SK-N-SH treated with all-trans-retinoic acid at 6 μM for 48 hours (cell line): ENCODE measurements at regions not wholly inside any gene's neighbourhood (a gene's known extent, or its start where the extent isn't known, plus 50 kb on each side); places are given as distances from the start of the nearest gene placed in this dataset.

Experiments
- ATAC-seq: fragments of 200-7000 bp; cut with Tn5 transposase; 3 replicates; pipeline ENCODE4 v1.9.1; 2020; ENCODE audit warnings: mild to moderate bottlenecking, moderate library complexity
- ARNTL ChIP-seq: fragments of 450-650 bp; formaldehyde crosslinking; IDR thresholded peaks from 2 replicates; pipeline ENCODE4 v1.5.0; 2020; ENCODE audit warnings: low read depth, mild to moderate bottlenecking, moderate library complexity, borderline replicate concordance
- BACH2 ChIP-seq: fragments of 250-450 bp; sonication (Bioruptor Pico); IDR thresholded peaks from 2 replicates; pipeline ENCODE4 v1.9.0; 2021; ENCODE audit warnings: mild to moderate bottlenecking, borderline replicate concordance
- CSDC2 ChIP-seq: fragments of 250-450 bp; sonication (Bioruptor Pico); IDR thresholded peaks from 2 replicates; pipeline ENCODE4 v1.5.0; 2020; ENCODE audit warnings: mild to moderate bottlenecking, moderate library complexity
- CSRNP3 ChIP-seq: fragments of 250-450 bp; sonication (Bioruptor Pico); IDR thresholded peaks from 2 replicates; pipeline ENCODE4 v1.5.1; 2021; ENCODE audit warnings: mild to moderate bottlenecking, moderate library complexity
- ESRRG ChIP-seq: fragments of 250-450 bp; sonication (Bioruptor Pico); IDR thresholded peaks from 2 replicates; pipeline ENCODE4 v1.6.1; 2021; ENCODE audit warnings: mild to moderate bottlenecking
- GLIS3 ChIP-seq: fragments of 250-450 bp; sonication (Bioruptor Pico); IDR thresholded peaks from 2 replicates; pipeline ENCODE4 v1.5.0; 2020; ENCODE audit warnings: mild to moderate bottlenecking, moderate library complexity
- ISL1 ChIP-seq: fragments of 250-450 bp; sonication (Bioruptor Pico); IDR thresholded peaks from 2 replicates; pipeline ENCODE4 v2.1.2; 2022; ENCODE audit warnings: mild to moderate bottlenecking, moderate library complexity
- OSR1 ChIP-seq: fragments of 250-450 bp; sonication (Bioruptor Pico); IDR thresholded peaks from 2 replicates; pipeline ENCODE4 v1.8.0; 2022; ENCODE audit warnings: moderate library complexity, mild to moderate bottlenecking, inconsistent platforms
- POU6F1 ChIP-seq: fragments of 250-450 bp; sonication (Bioruptor Pico); IDR thresholded peaks from 2 replicates; pipeline ENCODE4 v1.8.0; 2021; ENCODE audit warnings: low read depth, mild to moderate bottlenecking, moderate library complexity, borderline replicate concordance
- PPARA ChIP-seq: fragments of 250-450 bp; sonication (Bioruptor Pico); IDR thresholded peaks from 2 replicates; pipeline ENCODE4 v1.5.0; 2020; ENCODE audit warnings: mild to moderate bottlenecking, borderline replicate concordance
- RARB ChIP-seq: fragments of 250-450 bp; sonication (Bioruptor Pico); IDR thresholded peaks from 2 replicates; pipeline ENCODE4 v1.8.0; 2021; ENCODE audit warnings: mild to moderate bottlenecking, moderate library complexity
- TCF4 ChIP-seq: fragments of 250-450 bp; sonication (Bioruptor Pico); IDR thresholded peaks from 2 replicates; pipeline ENCODE4 v1.8.0; 2021; ENCODE audit warnings: mild to moderate bottlenecking, moderate library complexity, borderline replicate concordance
- TOX ChIP-seq: fragments of 250-450 bp; sonication (Bioruptor Pico); IDR thresholded peaks from 2 replicates; pipeline ENCODE4 v1.8.0; 2021; ENCODE audit warnings: mild to moderate bottlenecking, moderate library complexity, borderline replicate concordance
- ZC3H10 ChIP-seq: fragments of 250-450 bp; sonication (Bioruptor Pico); IDR thresholded peaks from 2 replicates; pipeline ENCODE4 v1.5.1; 2021; ENCODE audit warnings: mild to moderate bottlenecking, moderate library complexity
- ZFP3 ChIP-seq: fragments of 250-450 bp; sonication (Bioruptor Pico); IDR thresholded peaks from 2 replicates; pipeline ENCODE4 v1.5.0; 2020; ENCODE audit warnings: mild to moderate bottlenecking, moderate library complexity
- ZFP30 ChIP-seq: fragments of 450-650 bp; formaldehyde crosslinking; IDR thresholded peaks from 2 replicates; pipeline ENCODE4 v1.5.0; 2022; ENCODE audit warnings: mild to moderate bottlenecking, moderate library complexity
- ZNF565 ChIP-seq: fragments of 450-650 bp; formaldehyde crosslinking; conservative IDR thresholded peaks from 2 replicates; pipeline ENCODE4 v1.5.0; 2020; ENCODE audit warnings: low read depth, mild to moderate bottlenecking, moderate library complexity
- ZNF70 ChIP-seq: fragments of 450-650 bp; formaldehyde crosslinking; IDR thresholded peaks from 2 replicates; pipeline ENCODE4 v1.5.0; 2020; ENCODE audit warnings: mild to moderate bottlenecking, moderate library complexity
- ZNF8 ChIP-seq: fragments of 450-650 bp; formaldehyde crosslinking; IDR thresholded peaks from 2 replicates; pipeline ENCODE4 v1.5.0; 2020; ENCODE audit warnings: mild to moderate bottlenecking, moderate library complexity
- TF ChIP-seq, protein P1 (sequence below): fragments of 250-450 bp; sonication (Bioruptor Pico); IDR thresholded peaks from 2 replicates; pipeline ENCODE4 v1.5.0; 2020; ENCODE audit warnings: mild to moderate bottlenecking, moderate library complexity
- TF ChIP-seq, protein P2 (sequence below): fragments of 250-450 bp; sonication (Bioruptor Pico); IDR thresholded peaks from 2 replicates; pipeline ENCODE4 v1.8.0; 2020; ENCODE audit warnings: mild to moderate bottlenecking, moderate library complexity, borderline replicate concordance
- TF ChIP-seq, protein P3 (sequence below): fragments of 250-450 bp; sonication (Bioruptor Pico); IDR thresholded peaks from 2 replicates; pipeline ENCODE4 v1.5.1; 2020; ENCODE audit warnings: low read depth, mild to moderate bottlenecking, moderate library complexity

DNA sequence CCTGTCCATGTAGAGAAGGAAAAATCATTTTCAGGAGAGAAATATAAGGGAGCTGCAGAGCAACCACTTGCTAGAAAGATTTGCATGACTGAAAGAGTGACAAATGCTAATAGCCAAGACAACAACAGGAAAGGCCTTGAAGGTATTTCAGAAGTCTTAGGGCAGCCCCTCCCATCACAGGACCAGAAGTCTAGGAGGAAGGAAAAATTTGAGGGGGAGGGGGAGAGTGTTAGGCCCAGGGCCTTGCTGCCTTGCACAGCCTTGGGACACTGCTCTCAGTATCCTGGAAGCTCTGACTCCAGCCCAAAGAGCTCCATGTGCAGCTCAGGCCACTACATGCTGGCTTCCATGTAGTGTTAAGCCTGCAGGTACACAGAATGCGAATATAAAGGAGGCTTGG is 266.9 kb downstream of the GLI2 start:
- TF ChIP-seq TOX (no peak), ZC3H10 (CRISPR knock-in tag) (no peak), ESRRG (no peak), ISL1 (no peak), PPARA (no peak), ZNF70 (CRISPR knock-in tag) (no peak), RARB (no peak), CSRNP3 (no peak), ARNTL (CRISPR knock-in tag) (no peak), BACH2 (no peak), GLIS3 (CRISPR knock-in tag) (no peak)
- TF ChIP-seq, protein P1, sequence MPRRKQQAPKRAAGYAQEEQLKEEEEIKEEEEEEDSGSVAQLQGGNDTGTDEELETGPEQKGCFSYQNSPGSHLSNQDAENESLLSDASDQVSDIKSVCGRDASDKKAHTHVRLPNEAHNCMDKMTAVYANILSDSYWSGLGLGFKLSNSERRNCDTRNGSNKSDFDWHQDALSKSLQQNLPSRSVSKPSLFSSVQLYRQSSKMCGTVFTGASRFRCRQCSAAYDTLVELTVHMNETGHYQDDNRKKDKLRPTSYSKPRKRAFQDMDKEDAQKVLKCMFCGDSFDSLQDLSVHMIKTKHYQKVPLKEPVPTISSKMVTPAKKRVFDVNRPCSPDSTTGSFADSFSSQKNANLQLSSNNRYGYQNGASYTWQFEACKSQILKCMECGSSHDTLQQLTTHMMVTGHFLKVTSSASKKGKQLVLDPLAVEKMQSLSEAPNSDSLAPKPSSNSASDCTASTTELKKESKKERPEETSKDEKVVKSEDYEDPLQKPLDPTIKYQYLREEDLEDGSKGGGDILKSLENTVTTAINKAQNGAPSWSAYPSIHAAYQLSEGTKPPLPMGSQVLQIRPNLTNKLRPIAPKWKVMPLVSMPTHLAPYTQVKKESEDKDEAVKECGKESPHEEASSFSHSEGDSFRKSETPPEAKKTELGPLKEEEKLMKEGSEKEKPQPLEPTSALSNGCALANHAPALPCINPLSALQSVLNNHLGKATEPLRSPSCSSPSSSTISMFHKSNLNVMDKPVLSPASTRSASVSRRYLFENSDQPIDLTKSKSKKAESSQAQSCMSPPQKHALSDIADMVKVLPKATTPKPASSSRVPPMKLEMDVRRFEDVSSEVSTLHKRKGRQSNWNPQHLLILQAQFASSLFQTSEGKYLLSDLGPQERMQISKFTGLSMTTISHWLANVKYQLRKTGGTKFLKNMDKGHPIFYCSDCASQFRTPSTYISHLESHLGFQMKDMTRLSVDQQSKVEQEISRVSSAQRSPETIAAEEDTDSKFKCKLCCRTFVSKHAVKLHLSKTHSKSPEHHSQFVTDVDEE = no peak
- TF ChIP-seq, protein P2, sequence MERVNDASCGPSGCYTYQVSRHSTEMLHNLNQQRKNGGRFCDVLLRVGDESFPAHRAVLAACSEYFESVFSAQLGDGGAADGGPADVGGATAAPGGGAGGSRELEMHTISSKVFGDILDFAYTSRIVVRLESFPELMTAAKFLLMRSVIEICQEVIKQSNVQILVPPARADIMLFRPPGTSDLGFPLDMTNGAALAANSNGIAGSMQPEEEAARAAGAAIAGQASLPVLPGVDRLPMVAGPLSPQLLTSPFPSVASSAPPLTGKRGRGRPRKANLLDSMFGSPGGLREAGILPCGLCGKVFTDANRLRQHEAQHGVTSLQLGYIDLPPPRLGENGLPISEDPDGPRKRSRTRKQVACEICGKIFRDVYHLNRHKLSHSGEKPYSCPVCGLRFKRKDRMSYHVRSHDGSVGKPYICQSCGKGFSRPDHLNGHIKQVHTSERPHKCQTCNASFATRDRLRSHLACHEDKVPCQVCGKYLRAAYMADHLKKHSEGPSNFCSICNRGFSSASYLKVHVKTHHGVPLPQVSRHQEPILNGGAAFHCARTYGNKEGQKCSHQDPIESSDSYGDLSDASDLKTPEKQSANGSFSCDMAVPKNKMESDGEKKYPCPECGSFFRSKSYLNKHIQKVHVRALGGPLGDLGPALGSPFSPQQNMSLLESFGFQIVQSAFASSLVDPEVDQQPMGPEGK = no peak
- TF ChIP-seq, protein P3, sequence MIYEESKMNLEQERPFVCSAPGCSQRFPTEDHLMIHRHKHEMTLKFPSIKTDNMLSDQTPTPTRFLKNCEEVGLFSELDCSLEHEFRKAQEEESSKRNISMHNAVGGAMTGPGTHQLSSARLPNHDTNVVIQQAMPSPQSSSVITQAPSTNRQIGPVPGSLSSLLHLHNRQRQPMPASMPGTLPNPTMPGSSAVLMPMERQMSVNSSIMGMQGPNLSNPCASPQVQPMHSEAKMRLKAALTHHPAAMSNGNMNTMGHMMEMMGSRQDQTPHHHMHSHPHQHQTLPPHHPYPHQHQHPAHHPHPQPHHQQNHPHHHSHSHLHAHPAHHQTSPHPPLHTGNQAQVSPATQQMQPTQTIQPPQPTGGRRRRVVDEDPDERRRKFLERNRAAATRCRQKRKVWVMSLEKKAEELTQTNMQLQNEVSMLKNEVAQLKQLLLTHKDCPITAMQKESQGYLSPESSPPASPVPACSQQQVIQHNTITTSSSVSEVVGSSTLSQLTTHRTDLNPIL = no peak
- TF ChIP-seq, all 23 proteins: peak for 0
- no peak for ATAC-seq

DNA sequence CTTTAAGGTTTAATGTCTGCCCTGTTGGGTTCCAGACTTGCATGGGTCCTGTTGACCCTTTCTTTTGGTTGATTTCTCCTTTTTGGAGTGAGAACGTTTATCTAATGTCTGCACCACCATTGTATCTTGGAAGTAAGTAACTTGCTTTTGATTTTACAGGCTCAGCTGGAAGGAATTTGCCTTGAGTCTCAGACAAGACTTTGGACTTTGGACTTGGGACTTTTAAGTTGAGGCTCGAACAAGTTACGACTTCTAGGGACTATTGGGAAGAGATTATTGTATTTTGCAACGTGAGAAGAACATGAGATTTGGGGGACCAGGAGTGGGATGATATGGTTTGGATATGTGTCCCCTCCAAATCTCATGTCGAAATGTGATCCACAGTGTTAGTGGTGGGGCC is 267.7 kb downstream of the GLI2 start:
- no peak for ATAC-seq
- TF ChIP-seq ZFP30 (CRISPR knock-in tag) (no peak), ARNTL (CRISPR knock-in tag) (no peak), ISL1 (no peak), ZFP3 (CRISPR knock-in tag) (no peak), TOX (no peak), ZNF565 (CRISPR knock-in tag) (no peak), ZNF70 (CRISPR knock-in tag) (no peak), POU6F1 (CRISPR knock-in tag) (no peak), RARB (no peak), TCF4 (no peak), ESRRG (no peak), CSRNP3 (no peak), CSDC2 (CRISPR knock-in tag) (no peak), PPARA (no peak), ZNF8 (no peak), OSR1 (no peak)
- TF ChIP-seq, protein P3 = no peak
- TF ChIP-seq, protein P2 = no peak
- TF ChIP-seq, protein P1 = no peak
